GM12873 (cell line): ENCODE measurements at regions not wholly inside any gene's neighbourhood (a gene's known extent, or its start where the extent isn't known, plus 50 kb on each side); places are given as distances from the start of the nearest gene placed in this dataset.

ENCODE experiments used
- TF ChIP-seq, protein P1 (sequence below): IDR thresholded peaks from 2 replicates; pipeline ENCODE4 v1.5.1; 2012; ENCODE audit warnings: low read depth, mild to moderate bottlenecking, moderate library complexity, low read length, control low read depth; ENCODE audit not compliant: insufficient read depth; ENCODE audit errors: missing control alignments

DNA sequence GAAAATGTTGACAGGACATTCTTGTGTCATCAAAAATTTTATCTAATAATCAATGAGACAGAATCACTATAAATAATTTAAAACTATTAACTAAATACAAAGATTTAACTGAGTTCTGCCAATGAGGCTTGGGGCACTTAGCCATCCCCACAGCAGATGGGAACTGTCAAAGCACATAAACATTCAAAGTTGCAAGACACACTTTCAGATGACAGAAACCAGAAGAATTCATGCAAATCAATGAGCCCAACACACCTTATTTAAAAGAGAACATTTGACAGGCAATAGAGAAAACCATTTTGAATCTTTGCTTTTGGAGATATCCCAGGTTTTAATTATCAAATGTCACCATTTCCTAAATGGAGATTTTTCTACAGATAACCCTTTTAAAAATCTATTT is 566.2 kb downstream of the IRS1 start:
- TF ChIP-seq, protein P1, sequence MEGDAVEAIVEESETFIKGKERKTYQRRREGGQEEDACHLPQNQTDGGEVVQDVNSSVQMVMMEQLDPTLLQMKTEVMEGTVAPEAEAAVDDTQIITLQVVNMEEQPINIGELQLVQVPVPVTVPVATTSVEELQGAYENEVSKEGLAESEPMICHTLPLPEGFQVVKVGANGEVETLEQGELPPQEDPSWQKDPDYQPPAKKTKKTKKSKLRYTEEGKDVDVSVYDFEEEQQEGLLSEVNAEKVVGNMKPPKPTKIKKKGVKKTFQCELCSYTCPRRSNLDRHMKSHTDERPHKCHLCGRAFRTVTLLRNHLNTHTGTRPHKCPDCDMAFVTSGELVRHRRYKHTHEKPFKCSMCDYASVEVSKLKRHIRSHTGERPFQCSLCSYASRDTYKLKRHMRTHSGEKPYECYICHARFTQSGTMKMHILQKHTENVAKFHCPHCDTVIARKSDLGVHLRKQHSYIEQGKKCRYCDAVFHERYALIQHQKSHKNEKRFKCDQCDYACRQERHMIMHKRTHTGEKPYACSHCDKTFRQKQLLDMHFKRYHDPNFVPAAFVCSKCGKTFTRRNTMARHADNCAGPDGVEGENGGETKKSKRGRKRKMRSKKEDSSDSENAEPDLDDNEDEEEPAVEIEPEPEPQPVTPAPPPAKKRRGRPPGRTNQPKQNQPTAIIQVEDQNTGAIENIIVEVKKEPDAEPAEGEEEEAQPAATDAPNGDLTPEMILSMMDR, result no peak

DNA sequence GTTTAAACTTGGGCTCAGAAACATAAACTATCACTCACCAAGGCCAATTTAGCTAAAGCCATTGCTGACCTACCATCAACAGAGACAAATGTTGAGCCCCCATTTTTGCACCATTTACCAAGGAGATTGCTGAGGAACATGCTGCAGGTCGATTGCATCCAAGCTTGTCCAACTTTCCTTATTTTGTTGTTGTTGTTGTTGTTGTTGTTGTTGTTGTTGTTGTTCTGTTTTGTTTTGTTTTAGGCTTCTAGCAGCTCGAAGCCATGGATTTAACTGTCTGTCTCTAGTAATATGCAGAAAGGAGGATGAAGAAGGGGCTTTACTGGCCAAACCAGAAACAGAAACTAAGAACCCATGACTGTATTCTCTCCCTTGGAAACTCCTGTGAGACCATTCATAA is 571.5 kb downstream of the IRS1 start:
- TF ChIP-seq, protein P1, result no peak

DNA sequence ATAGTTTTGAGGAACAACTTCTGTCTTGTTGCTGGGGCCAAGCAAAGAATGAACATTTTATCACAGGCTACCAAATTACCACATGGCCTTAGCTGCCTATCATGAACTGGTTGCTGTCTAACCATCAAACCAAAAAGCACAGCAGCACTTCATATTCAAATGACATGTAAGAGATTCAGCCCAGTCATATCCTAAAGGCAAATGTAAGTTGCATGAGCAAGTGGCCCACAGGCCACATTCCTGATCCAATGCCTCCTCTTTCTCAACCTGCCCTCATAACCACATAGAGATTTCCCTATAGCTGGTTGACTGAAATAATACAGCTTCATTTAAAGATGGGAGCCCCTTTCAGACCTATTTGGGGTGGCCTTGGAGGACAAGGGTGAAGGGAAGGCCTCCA is 572.3 kb downstream of the IRS1 start:
- TF ChIP-seq, protein P1, result no peak

DNA sequence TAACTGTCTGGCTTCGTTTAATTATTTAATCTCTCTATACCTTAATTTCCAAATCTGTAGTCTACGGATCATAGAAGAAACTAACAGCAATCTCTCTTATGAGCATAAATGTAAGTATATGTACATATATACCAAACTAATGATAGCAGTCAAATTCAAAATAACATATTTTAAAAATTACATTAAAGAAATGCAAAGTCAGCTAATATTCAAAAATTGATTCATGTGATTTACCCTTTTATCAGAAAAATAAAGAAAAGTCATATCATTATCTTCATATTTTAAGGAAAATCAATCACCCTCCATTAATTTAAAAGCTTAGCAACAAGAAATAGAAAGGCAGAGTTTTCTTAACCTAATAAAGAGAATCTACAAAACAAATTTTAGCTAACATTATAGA is 575.9 kb downstream of the IRS1 start:
- TF ChIP-seq, protein P1, result no peak

DNA sequence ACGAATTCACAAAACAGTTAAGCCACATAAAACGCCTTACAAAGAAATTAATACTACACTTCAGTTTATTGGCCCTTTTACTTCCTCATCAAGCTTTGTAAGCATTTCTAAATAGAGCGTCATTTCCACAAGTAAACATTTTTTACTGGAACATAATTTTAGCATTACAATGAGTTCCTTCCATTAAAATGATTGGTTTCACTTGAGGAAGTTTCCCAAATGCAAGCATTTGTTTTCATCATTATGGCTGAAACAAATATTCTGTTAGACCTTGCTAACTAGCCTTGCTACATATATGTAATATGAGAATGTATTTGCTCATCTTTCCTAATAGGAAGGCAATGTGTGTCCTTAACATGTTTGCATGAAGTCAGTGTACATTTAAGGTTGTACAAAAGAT is 579.1 kb downstream of the IRS1 start:
- TF ChIP-seq, protein P1, result no peak

DNA sequence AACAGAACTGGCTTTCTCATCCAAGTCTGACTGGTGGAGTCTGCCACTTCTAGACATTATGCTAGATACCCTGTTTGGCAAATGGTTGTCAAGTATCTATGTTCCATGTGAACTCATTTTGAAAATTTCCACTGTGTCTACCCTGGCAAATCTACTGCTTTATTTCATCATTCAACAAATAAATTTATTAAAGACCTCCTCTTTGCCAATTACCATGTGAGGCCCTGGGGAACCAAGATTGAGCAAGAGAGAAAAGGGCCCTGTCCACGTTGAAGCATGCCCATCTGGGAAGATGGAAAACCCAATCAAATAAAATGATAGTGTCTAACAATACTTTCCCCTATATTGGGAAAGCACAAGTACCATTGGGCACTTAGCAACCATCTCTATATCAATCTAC is 582.4 kb downstream of the IRS1 start:
- TF ChIP-seq, protein P1, result no peak

DNA sequence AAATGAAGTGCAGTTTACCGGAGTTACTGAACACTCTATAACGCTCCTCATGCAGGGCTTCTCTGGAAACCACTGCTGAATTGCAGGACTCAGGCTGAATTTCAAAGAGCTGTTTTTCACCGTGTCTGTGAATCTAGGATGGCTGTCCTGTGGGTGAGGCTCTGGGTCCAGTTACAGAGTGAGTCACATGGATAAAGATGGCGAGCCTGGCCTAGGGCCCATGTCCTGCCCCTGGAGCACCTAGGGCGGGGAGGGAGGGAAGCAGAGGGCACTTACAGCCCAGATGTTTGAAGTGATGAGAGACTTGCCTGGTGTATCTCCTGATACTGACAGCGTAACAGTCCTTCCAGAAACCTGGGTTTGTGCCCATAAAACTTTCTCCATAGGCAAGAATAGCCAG is 583.0 kb downstream of the IRS1 start:
- TF ChIP-seq, protein P1, result no peak
